ENCODE measurements at regions not wholly inside any gene's neighbourhood (a gene's known extent, or its start where the extent isn't known, plus 50 kb on each side); places are given as distances from the start of the nearest gene placed in this dataset.

GRCh38 chr5:36407396-36407795 is 105.7 kb upstream of the RANBP3L start:
- no peak for TF ChIP-seq CTCF (IDR thresholded peaks at IDR 0.05; ENCODE audit: low read length)
- no peak for TF ChIP-seq EZH2 (optimal IDR thresholded peaks at IDR 0.05; ENCODE audit: low read depth, low read length)
- TF ChIP-seq EZH2phosphoT487 (IDR thresholded peaks at IDR 0.05; ENCODE audit: low read length), result no peak
